IMR-90 (cell line): ENCODE measurements at regions not wholly inside any gene's neighbourhood (a gene's known extent, or its start where the extent isn't known, plus 50 kb on each side); places are given as distances from the start of the nearest gene placed in this dataset.

Experiments used
- CEBPB ChIP-seq: IDR thresholded peaks from 2 replicates; pipeline ENCODE4 v1.6.1; 2012; ENCODE audit warnings: low read depth, low read length, improper control_type of control experiment
- CHD1 ChIP-seq: IDR thresholded peaks from 2 replicates; pipeline ENCODE4 v1.6.1; 2012; ENCODE audit warnings: low read depth, low read length, improper control_type of control experiment
- CTCF ChIP-seq: conservative IDR thresholded peaks from 2 replicates; pipeline ENCODE4 v1.5.1; 2012; ENCODE audit warnings: mild to moderate bottlenecking, low read depth, low read length, improper control_type of control experiment
- ELK1 ChIP-seq: fragments of 150-350 bp; IDR thresholded peaks from 2 replicates; pipeline ENCODE4 v1.6.1; 2016; ENCODE audit warnings: low read depth, mild to moderate bottlenecking, low read length, moderate library complexity, borderline replicate concordance
- FOS ChIP-seq: fragments of 150-350 bp; IDR thresholded peaks from 2 replicates; pipeline ENCODE4 v1.6.1; 2016; ENCODE audit warnings: low read depth, low read length
- MXI1 ChIP-seq: IDR thresholded peaks from 2 replicates; pipeline ENCODE4 v1.6.1; 2012; ENCODE audit warnings: low read depth, mild to moderate bottlenecking, low read length, moderate library complexity, borderline replicate concordance
- POLR2A ChIP-seq: IDR thresholded peaks from 2 replicates; pipeline ENCODE4 v1.6.1; 2012; ENCODE audit warnings: mild to moderate bottlenecking, low read depth, low read length
- RAD21 ChIP-seq: IDR thresholded peaks from 2 replicates; pipeline ENCODE4 v1.6.1; 2012; ENCODE audit warnings: low read length, improper control_type of control experiment
- RFX5 ChIP-seq: IDR thresholded peaks from 2 replicates; pipeline ENCODE4 v1.8.0; 2012; ENCODE audit warnings: low read depth, mild to moderate bottlenecking, low read length, moderate library complexity
- USF2 ChIP-seq: fragments of 150-350 bp; IDR thresholded peaks from 2 replicates; pipeline ENCODE4 v1.6.1; 2017; ENCODE audit warnings: mild to moderate bottlenecking, antibody characterized with exemption, low read length, low read depth

GRCh38 chr18:2028986-2029385 lies 542.3 kb downstream of the METTL4 start:
- TF ChIP-seq POLR2A = no peak
- TF ChIP-seq CTCF = no peak
- no peak for TF ChIP-seq RFX5
- no peak for TF ChIP-seq CHD1
- no peak for TF ChIP-seq USF2
- no peak for TF ChIP-seq FOS
- TF ChIP-seq CEBPB = no peak
- TF ChIP-seq RAD21 = no peak
- TF ChIP-seq ELK1 = no peak
- TF ChIP-seq MXI1 = no peak
